Bronchial epithelial cell (primary cell): ENCODE measurements at regions not wholly inside any gene's neighbourhood (a gene's known extent, or its start where the extent isn't known, plus 50 kb on each side); places are given as distances from the start of the nearest gene placed in this dataset.
A peak's percentile ranks its signal among the peaks of the same experiment; 100 is the strongest.

Source experiments
- DNase-seq: peaks from one replicate; pipeline ENCODE4 v3.0.0-alpha.2; 2010; ENCODE audit warnings: low read depth
- FAIRE-seq: peaks from 2 replicates; lab custom pipeline; 2011; peaks lifted over from hg19 to GRCh38; lab: Jason Lieb, UNC
- H3K27me3 ChIP-seq: 2 replicates; pipeline ENCODE4 v1.5.1; 2011; ENCODE audit warnings: low read length; ENCODE audit not compliant: control insufficient read depth, insufficient read depth
- H3K36me3 ChIP-seq: 2 replicates; pipeline ENCODE4 v1.5.1; 2011; ENCODE audit warnings: low read length; ENCODE audit not compliant: control insufficient read depth, insufficient read depth
- H3K4me3 ChIP-seq: 2 replicates; pipeline ENCODE4 v1.5.1; 2011; ENCODE audit warnings: mild to moderate bottlenecking, low read depth, low read length, control low read depth
- TF ChIP-seq, protein P1 (sequence below): IDR thresholded peaks from 2 replicates; pipeline ENCODE4 v1.5.1; 2011; ENCODE audit warnings: mild to moderate bottlenecking, moderate library complexity, low read length, control low read depth, inconsistent platforms; ENCODE audit not compliant: insufficient read depth, severe bottlenecking

DNA sequence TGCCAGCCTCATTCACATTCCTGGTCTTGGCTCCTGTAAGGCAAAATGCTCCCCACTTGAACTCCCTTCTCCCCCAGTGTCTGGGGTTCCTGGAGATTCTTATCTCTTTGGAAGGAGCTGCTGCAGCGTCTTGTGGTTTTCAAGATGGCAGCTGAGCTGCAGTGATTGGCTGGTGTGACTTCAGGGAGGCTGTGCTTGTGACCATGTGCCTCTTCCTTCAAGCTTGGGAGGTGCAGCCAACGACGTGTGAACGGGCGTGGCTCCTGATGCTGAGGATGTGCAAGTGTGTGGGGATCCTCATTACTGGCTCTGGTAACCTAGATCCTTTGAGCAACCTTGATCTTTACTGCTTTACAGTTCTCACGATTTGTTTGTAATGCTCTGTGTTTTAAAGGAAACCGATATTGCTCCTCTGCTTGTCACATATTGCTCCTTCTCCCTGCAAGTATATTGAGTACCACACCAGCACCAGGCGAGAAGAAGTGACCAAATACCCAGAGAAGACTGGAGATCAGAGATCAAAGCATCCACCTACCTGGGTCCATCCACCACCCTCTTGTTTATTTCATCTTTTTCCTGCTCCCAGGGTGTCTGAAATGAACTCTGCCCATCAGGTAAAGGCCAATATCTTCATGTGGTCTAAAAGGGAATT lies 208.5 kb downstream of the FGF9 start:
- FAIRE-seq = peak; percentile 60

DNA sequence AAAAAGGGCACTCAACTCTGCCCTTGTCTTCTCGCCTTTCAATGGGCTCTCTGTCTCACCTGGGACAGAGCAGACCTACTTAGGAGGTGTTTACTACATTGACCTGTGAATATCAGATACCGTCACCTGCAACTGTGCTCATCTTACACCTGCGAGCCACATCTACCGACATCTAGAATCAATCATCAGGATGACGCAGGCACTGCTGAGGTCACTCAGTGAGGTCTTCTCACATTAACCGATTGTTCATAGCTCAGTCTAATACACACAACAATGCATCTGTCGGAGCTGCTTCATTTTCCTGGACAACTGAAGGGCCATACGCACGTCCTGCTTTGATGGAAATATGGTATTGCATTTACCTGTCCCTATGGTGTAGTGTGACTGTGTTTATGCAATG lies 211.9 kb downstream of the FGF9 start:
- Histone ChIP-seq H3K4me3 (no peak overlapping the region), H3K27me3 (no peaks in the 10 kb centered on the region), H3K36me3 (no peaks in the 10 kb centered on the region)
- TF ChIP-seq, protein P1, sequence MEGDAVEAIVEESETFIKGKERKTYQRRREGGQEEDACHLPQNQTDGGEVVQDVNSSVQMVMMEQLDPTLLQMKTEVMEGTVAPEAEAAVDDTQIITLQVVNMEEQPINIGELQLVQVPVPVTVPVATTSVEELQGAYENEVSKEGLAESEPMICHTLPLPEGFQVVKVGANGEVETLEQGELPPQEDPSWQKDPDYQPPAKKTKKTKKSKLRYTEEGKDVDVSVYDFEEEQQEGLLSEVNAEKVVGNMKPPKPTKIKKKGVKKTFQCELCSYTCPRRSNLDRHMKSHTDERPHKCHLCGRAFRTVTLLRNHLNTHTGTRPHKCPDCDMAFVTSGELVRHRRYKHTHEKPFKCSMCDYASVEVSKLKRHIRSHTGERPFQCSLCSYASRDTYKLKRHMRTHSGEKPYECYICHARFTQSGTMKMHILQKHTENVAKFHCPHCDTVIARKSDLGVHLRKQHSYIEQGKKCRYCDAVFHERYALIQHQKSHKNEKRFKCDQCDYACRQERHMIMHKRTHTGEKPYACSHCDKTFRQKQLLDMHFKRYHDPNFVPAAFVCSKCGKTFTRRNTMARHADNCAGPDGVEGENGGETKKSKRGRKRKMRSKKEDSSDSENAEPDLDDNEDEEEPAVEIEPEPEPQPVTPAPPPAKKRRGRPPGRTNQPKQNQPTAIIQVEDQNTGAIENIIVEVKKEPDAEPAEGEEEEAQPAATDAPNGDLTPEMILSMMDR = no peak
- DNase-seq = no peak
- peak; percentile 7 for FAIRE-seq

More for the DNA sequence above, 208.5 kb downstream of the FGF9 start:
- TF ChIP-seq, protein P1 = no peak
- H3K36me3 ChIP-seq = no peaks in the 10 kb centered on the region
- H3K4me3 ChIP-seq = no peak overlapping the region
- no peaks in the 10 kb centered on the region for H3K27me3 ChIP-seq
- DNase-seq = no peak

- TF ChIP-seq, protein P1 = no peak
- H3K4me3 ChIP-seq = no peak overlapping the region
- H3K27me3 ChIP-seq = no peaks in the 10 kb centered on the region
- DNase-seq (no peak), FAIRE-seq (no peak)
- H3K36me3 ChIP-seq = no peaks in the 10 kb centered on the region
Observed at GRCh38 chr13:21883713-21884112, 212.8 kb downstream of the FGF9 start.

DNA sequence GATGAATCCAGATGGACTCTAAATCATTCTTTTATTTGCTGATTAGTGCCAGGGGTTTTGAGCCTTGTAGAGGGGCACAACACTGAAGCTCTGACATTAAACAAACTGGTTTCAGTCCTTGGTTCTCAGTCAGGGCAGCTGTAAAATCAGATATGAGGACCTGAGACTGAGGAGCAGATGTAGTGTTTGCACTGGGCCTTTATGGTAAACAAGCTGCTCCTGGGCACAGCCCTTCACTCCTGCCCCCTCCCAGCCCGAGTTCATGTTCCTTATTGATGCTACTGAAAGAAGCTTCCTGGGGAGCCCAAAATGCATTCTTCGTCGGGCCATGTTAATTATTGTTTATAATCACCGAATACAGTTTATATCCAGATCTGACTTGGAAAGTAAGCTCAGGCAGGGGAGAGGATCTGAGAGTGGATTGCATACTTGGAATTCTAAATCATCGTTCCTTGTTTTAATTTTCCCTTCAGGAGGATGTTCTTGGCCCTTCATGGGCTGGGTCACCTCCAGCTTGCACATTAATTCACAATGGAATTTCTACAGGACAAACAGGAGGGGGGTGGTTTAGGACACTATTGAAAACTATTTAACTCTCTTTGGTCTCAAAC lies 213.5 kb downstream of the FGF9 start:
- TF ChIP-seq, protein P1 = no peak
- Histone ChIP-seq H3K27me3 (no peaks in the 10 kb centered on the region), H3K36me3 (no peaks in the 10 kb centered on the region), H3K4me3 (no peak overlapping the region)
- FAIRE-seq (no peak), DNase-seq (no peak)

- H3K36me3 ChIP-seq = no peaks in the 10 kb centered on the region
- FAIRE-seq (no peak), DNase-seq (no peak)
- H3K4me3 ChIP-seq = no peak overlapping the region
- no peaks in the 10 kb centered on the region for H3K27me3 ChIP-seq
- TF ChIP-seq, protein P1 = no peak
Observed at GRCh38 chr13:21884965-21885567, 214.2 kb downstream of the FGF9 start.
